Endothelial cell (in vitro differentiated cells): ENCODE measurements at regions not wholly inside any gene's neighbourhood (a gene's known extent, or its start where the extent isn't known, plus 50 kb on each side); places are given as distances from the start of the nearest gene placed in this dataset.

ENCODE experiments used
- DNase-seq: peaks from one replicate; pipeline ENCODE4 v3.0.0; 2021; ENCODE audit warnings: low spot score
- H3K27ac Mint-ChIP-seq: one replicate; pipeline ENCODE4 v1.8.0; 2021; ENCODE audit warnings: mixed read lengths, inconsistent platforms; ENCODE audit not compliant: unreplicated experiment
- H3K27me3 Mint-ChIP-seq: one replicate; pipeline ENCODE4 v1.8.0; 2021; ENCODE audit warnings: mild to moderate bottlenecking, moderate library complexity, mixed read lengths, inconsistent platforms; ENCODE audit not compliant: unreplicated experiment
- H3K36me3 Mint-ChIP-seq: one replicate; pipeline ENCODE4 v1.8.0; 2021; ENCODE audit warnings: mild to moderate bottlenecking, low read depth, mixed read lengths, inconsistent platforms; ENCODE audit not compliant: unreplicated experiment
- H3K4me1 Mint-ChIP-seq: one replicate; pipeline ENCODE4 v1.8.0; 2021; ENCODE audit warnings: mild to moderate bottlenecking, mixed read lengths, inconsistent platforms; ENCODE audit not compliant: unreplicated experiment
- H3K4me3 Mint-ChIP-seq: one replicate; pipeline ENCODE4 v1.8.0; 2021; ENCODE audit warnings: mild to moderate bottlenecking, mixed read lengths, inconsistent platforms; ENCODE audit not compliant: unreplicated experiment
- H3K9me3 Mint-ChIP-seq: one replicate; pipeline ENCODE4 v1.8.0; 2021; ENCODE audit warnings: mixed read lengths, inconsistent platforms; ENCODE audit not compliant: unreplicated experiment
- TF ChIP-seq, protein P1 (sequence below): fragments of 200-600 bp; sonication (generic); IDR thresholded peaks from one replicate; pipeline ENCODE4 v1.5.0; 2021; ENCODE audit warnings: antibody characterized with exemption; ENCODE audit not compliant: unreplicated experiment

DNA sequence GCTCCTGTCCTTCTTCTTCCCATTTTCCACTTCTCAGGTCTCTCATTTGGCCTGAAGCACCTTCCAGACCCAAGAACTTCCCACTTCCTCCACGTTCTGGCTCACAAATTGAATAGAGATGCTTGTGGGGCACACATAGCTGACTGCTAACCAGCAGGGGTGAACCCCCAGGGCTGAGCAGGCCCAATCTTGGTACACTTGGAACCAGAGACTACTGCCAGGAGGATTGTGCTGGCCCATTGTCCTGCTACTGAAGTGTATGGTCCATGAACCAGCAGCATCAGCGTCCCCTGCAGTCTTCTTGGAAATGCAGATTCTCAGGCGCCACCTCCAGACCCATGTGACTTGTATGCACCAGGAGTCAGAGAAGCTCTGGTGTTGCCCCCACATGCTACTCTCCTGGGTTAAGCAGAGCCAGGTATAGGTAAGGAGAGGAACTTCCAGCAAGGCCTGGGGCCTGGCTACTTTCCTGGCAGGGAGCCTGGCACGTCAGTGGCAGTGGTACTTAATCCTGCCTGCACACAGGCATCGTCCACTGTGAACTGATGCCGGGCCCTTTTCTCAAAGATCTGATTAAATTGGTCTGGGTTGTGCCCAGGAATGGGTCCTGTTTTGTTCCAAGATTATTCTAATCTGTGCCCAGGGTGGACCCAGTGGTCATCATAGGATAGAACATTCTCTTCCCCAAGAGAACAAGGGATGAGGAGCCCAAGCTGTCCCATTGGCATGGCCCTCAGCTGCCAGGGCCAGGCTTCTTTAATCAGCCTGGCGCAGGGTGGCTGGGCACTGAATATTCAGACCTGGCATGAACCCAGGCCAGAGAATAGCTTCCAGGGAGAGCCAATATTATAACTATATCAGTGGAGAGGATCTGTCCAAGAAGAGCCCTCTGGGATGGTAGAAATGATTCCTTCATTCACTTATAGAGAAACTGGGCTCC, 248.7 kb downstream of the SOX11 start:
- Mint-ChIP-seq H3K36me3 (peaks cover 5% of the 10 kb centered on the region), H3K4me1 (no peaks in the 10 kb centered on the region), H3K9me3 (peaks cover 5% of the 10 kb centered on the region), H3K4me3 (no peak overlapping the region), H3K27ac (no peak overlapping the region), H3K27me3 (peaks cover 6% of the 10 kb centered on the region)
- DNase-seq: no peak
- TF ChIP-seq, protein P1, sequence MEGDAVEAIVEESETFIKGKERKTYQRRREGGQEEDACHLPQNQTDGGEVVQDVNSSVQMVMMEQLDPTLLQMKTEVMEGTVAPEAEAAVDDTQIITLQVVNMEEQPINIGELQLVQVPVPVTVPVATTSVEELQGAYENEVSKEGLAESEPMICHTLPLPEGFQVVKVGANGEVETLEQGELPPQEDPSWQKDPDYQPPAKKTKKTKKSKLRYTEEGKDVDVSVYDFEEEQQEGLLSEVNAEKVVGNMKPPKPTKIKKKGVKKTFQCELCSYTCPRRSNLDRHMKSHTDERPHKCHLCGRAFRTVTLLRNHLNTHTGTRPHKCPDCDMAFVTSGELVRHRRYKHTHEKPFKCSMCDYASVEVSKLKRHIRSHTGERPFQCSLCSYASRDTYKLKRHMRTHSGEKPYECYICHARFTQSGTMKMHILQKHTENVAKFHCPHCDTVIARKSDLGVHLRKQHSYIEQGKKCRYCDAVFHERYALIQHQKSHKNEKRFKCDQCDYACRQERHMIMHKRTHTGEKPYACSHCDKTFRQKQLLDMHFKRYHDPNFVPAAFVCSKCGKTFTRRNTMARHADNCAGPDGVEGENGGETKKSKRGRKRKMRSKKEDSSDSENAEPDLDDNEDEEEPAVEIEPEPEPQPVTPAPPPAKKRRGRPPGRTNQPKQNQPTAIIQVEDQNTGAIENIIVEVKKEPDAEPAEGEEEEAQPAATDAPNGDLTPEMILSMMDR: no peak

- Mint-ChIP-seq H3K4me3 (no peak overlapping the region), H3K27ac (no peak overlapping the region), H3K27me3 (peaks cover 4% of the 10 kb centered on the region), H3K4me1 (no peaks in the 10 kb centered on the region), H3K9me3 (peaks cover under 1% of the 10 kb centered on the region), H3K36me3 (no peaks in the 10 kb centered on the region)
- TF ChIP-seq, protein P1: no peak
- DNase-seq: no peak
Observed at GRCh38 chr2:5942204-5942603, 250.0 kb downstream of the SOX11 start.

DNA sequence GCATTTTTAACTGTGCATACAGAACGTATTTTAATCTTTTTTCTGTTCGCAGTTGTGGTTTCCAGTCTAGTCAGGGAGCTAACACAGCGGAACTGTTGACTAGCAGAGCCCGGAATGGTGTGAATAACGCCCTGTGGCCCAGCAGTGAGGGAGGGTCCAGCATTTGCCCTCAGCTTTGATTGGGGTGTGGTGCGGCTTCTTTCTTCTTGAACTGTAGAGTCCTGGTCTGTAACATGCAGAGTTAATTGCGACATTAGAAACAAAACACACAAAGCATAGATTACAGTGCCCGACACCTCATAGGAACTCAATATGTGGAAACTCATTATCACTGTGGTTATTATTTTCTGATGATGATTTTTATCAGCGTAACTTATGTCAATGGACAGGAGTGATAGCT, 253.6 kb downstream of the SOX11 start:
- Mint-ChIP-seq H3K27ac (no peak overlapping the region), H3K36me3 (no peaks in the 10 kb centered on the region), H3K4me3 (no peak overlapping the region), H3K27me3 (peaks cover 3% of the 10 kb centered on the region), H3K4me1 (no peaks in the 10 kb centered on the region), H3K9me3 (peaks cover 5% of the 10 kb centered on the region)
- TF ChIP-seq, protein P1: no peak
- DNase-seq: no peak

DNA sequence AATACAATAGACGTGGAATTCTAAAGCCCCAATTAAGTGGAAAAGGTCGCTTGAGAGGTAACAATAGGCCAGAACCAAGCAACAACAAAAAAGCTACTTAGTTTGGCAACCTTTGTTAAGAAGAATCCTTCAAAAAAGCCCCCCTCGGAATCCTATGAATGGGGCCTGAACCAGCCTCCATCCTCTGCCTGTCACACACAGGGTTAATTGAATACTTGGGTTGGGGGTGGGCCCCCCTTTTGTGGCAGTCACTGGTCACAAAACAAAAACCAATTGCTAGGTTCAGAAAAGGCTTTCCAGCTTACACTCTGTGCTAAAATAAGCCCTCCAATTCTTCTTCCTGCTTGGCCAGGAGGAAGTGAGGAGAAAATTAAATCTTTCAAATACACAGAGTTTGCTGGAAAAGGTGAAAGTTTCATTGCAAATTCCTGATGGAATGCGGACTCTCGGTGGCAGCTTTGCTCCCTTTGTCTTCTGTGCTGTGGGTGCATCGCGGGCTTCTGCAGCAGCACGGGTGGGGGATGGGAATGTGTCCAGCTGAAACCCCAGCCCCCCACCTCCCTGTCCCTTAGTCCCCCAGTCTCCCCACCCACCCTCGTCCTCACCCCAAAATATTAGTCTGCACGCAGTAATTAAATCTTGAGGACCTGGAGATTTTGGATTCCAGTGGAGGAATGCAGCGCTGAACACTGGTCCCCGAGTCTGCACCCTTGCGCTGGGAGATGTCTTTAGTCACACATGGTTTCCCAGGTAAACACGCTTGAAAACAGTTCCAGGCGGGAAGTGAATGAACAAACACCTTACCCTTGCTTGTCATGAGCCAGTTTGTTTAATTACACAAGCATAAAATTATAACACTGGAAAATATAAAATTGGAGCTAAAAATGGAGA, 254.3 kb downstream of the SOX11 start:
- no peak for DNase-seq
- H3K9me3 Mint-ChIP-seq: peaks cover 5% of the 10 kb centered on the region

More for the DNA sequence above, 254.3 kb downstream of the SOX11 start:
- no peak overlapping the region for H3K4me3 Mint-ChIP-seq
- H3K4me1 Mint-ChIP-seq: no peaks in the 10 kb centered on the region
- TF ChIP-seq, protein P1: no peak
- peaks cover 3% of the 10 kb centered on the region for H3K27me3 Mint-ChIP-seq
- H3K36me3 Mint-ChIP-seq: no peaks in the 10 kb centered on the region
- no peak overlapping the region for H3K27ac Mint-ChIP-seq
